Astrocyte (in vitro differentiated cells and primary cell): ENCODE measurements at regions not wholly inside any gene's neighbourhood (a gene's known extent, or its start where the extent isn't known, plus 50 kb on each side); places are given as distances from the start of the nearest gene placed in this dataset.

Experiments used
- DNase-seq: peaks from one replicate; pipeline ENCODE4 v3.0.0-alpha.2; 2010; ENCODE audit warnings: low read depth
- FAIRE-seq: peaks from 2 replicates; lab custom pipeline; 2011; peaks lifted over from hg19 to GRCh38; lab: Jason Lieb, UNC
- H2AFZ ChIP-seq: 2 replicates; pipeline ENCODE4 v1.6.0; 2012; ENCODE audit warnings: low read depth, low read length, inconsistent platforms
- H3K27ac ChIP-seq: 2 replicates; pipeline ENCODE4 v1.5.1; 2011; ENCODE audit warnings: low read depth, low read length, inconsistent platforms
- H3K27me3 ChIP-seq: 2 replicates; pipeline ENCODE4 v1.6.0; 2011; ENCODE audit warnings: low read length, inconsistent platforms; ENCODE audit not compliant: insufficient read depth
- H3K36me3 ChIP-seq: 2 replicates; pipeline ENCODE4 v1.5.1; 2011; ENCODE audit warnings: low read length, inconsistent platforms; ENCODE audit not compliant: insufficient read depth
- H3K4me1 ChIP-seq: 2 replicates; pipeline ENCODE4 v1.5.1; 2011; ENCODE audit warnings: low read length, inconsistent platforms; ENCODE audit not compliant: insufficient read depth
- H3K4me2 ChIP-seq: 2 replicates; pipeline ENCODE4 v1.6.0; 2012; ENCODE audit warnings: low read length, inconsistent platforms
- H3K4me3 ChIP-seq: 2 replicates; pipeline ENCODE4 v1.5.1; 2011; ENCODE audit warnings: low read depth, mild to moderate bottlenecking, low read length, inconsistent platforms; ENCODE audit not compliant: insufficient read depth
- H3K79me2 ChIP-seq: 2 replicates; pipeline ENCODE4 v1.6.0; 2012; ENCODE audit warnings: mild to moderate bottlenecking, low read length, inconsistent platforms; ENCODE audit not compliant: insufficient read depth
- H3K9ac ChIP-seq: 2 replicates; pipeline ENCODE4 v1.6.0; 2012; ENCODE audit warnings: mild to moderate bottlenecking, low read length, inconsistent platforms
- H3K9me3 ChIP-seq: 2 replicates; pipeline ENCODE4 v1.5.1; 2012; ENCODE audit warnings: low read depth, mild to moderate bottlenecking, low read length, inconsistent platforms; ENCODE audit not compliant: insufficient read depth
- H4K20me1 ChIP-seq: 2 replicates; pipeline ENCODE4 v1.6.0; 2012; ENCODE audit warnings: low read length, inconsistent platforms; ENCODE audit not compliant: insufficient read depth
- H3K27ac Mint-ChIP-seq: one replicate; pipeline ENCODE4 v1.8.0; 2021; ENCODE audit warnings: mild to moderate bottlenecking, mixed read lengths; ENCODE audit not compliant: unreplicated experiment
- H3K27me3 Mint-ChIP-seq: one replicate; pipeline ENCODE4 v1.8.0; 2021; ENCODE audit warnings: low read depth, mixed read lengths; ENCODE audit not compliant: unreplicated experiment
- H3K36me3 Mint-ChIP-seq: one replicate; pipeline ENCODE4 v1.8.0; 2021; ENCODE audit warnings: low read depth, mixed read lengths; ENCODE audit not compliant: unreplicated experiment
- H3K4me1 Mint-ChIP-seq: one replicate; pipeline ENCODE4 v1.8.0; 2021; ENCODE audit warnings: low read depth, mixed read lengths; ENCODE audit not compliant: unreplicated experiment
- H3K4me3 Mint-ChIP-seq: one replicate; pipeline ENCODE4 v1.8.0; 2021; ENCODE audit warnings: mild to moderate bottlenecking, moderate library complexity, mixed read lengths; ENCODE audit not compliant: unreplicated experiment
- H3K9me3 Mint-ChIP-seq: one replicate; pipeline ENCODE4 v1.8.0; 2021; ENCODE audit warnings: mild to moderate bottlenecking, mixed read lengths; ENCODE audit not compliant: unreplicated experiment
- EZH2 ChIP-seq: IDR thresholded peaks from 2 replicates; pipeline ENCODE4 v1.6.1; 2012; ENCODE audit warnings: mild to moderate bottlenecking, low read length, inconsistent platforms; ENCODE audit not compliant: insufficient read depth
- TF ChIP-seq, protein P1 (sequence below): IDR thresholded peaks from 2 replicates; pipeline ENCODE4 v1.5.1; 2011; ENCODE audit warnings: low read depth, mild to moderate bottlenecking, inconsistent platforms, low read length, moderate library complexity; ENCODE audit not compliant: insufficient read depth

DNA sequence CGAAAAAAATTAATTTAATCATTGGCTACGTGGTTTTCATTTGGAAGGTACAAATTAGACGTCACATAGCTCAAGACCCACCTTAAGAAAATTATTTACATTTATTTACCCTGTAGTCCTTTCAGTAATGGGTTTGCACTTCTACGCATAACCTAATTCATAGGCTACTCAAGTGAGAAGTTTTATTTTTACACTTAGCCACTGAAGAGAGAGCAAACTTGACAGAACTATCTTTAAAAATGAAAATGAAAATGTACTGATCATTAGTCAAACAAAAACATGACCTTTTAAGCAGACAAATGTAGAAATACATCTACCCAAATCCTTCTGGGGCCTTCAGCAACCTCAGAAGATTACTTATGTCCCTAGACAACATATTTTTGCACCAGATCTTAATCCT, 269.4 kb upstream of the TTC14 start:
- Mint-ChIP-seq H3K36me3 (no peaks in the 10 kb centered on the region), H3K27ac (no peak overlapping the region), H3K4me3 (no peak overlapping the region), H3K9me3 (no peaks in the 10 kb centered on the region), H3K27me3 (no peaks in the 10 kb centered on the region), H3K4me1 (no peaks in the 10 kb centered on the region)
- Histone ChIP-seq H3K27ac (no peak overlapping the region), H3K27me3 (no peaks in the 10 kb centered on the region), H3K4me3 (no peak overlapping the region), H3K36me3 (no peaks in the 10 kb centered on the region), H3K4me2 (no peak overlapping the region), H3K79me2 (no peaks in the 10 kb centered on the region), H4K20me1 (no peaks in the 10 kb centered on the region), H3K9me3 (no peaks in the 10 kb centered on the region), H2AFZ (no peak overlapping the region), H3K9ac (no peak overlapping the region), H3K4me1 (no peaks in the 10 kb centered on the region)
- DNase-seq = no peak
- TF ChIP-seq EZH2 = no peak
- TF ChIP-seq, protein P1, sequence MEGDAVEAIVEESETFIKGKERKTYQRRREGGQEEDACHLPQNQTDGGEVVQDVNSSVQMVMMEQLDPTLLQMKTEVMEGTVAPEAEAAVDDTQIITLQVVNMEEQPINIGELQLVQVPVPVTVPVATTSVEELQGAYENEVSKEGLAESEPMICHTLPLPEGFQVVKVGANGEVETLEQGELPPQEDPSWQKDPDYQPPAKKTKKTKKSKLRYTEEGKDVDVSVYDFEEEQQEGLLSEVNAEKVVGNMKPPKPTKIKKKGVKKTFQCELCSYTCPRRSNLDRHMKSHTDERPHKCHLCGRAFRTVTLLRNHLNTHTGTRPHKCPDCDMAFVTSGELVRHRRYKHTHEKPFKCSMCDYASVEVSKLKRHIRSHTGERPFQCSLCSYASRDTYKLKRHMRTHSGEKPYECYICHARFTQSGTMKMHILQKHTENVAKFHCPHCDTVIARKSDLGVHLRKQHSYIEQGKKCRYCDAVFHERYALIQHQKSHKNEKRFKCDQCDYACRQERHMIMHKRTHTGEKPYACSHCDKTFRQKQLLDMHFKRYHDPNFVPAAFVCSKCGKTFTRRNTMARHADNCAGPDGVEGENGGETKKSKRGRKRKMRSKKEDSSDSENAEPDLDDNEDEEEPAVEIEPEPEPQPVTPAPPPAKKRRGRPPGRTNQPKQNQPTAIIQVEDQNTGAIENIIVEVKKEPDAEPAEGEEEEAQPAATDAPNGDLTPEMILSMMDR = no peak
- FAIRE-seq = no peak

DNA sequence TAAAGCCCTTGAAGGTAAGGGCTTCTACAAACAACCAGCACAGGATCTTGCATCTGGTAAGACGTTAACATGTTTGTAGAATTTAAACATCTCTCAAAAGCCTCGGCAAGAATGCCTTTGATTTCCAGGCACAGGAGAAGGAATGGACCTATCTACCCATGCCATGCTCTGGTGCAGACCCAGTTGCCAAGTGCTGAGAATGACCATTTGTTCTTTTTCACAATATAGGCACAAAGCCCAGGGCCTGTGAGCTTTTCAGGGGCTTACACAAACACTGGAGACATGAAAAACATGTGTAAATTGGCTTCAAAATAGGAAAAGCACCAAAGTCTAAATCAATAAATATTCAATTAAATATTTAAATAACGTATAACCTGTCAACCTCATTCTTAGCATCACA, 266.9 kb upstream of the TTC14 start:
- Histone ChIP-seq H4K20me1 (no peaks in the 10 kb centered on the region), H3K36me3 (no peaks in the 10 kb centered on the region), H3K4me3 (no peak overlapping the region), H3K9me3 (no peaks in the 10 kb centered on the region), H3K4me2 (no peak overlapping the region), H3K79me2 (no peaks in the 10 kb centered on the region), H3K9ac (no peak overlapping the region), H3K4me1 (no peaks in the 10 kb centered on the region), H3K27ac (no peak overlapping the region), H3K27me3 (no peaks in the 10 kb centered on the region), H2AFZ (no peak overlapping the region)
- Mint-ChIP-seq H3K9me3 (no peaks in the 10 kb centered on the region), H3K27me3 (no peaks in the 10 kb centered on the region), H3K27ac (no peak overlapping the region), H3K36me3 (no peaks in the 10 kb centered on the region), H3K4me3 (no peak overlapping the region), H3K4me1 (no peaks in the 10 kb centered on the region)
- no peak for TF ChIP-seq EZH2
- TF ChIP-seq, protein P1 = no peak
- FAIRE-seq = no peak
- no peak for DNase-seq

DNA sequence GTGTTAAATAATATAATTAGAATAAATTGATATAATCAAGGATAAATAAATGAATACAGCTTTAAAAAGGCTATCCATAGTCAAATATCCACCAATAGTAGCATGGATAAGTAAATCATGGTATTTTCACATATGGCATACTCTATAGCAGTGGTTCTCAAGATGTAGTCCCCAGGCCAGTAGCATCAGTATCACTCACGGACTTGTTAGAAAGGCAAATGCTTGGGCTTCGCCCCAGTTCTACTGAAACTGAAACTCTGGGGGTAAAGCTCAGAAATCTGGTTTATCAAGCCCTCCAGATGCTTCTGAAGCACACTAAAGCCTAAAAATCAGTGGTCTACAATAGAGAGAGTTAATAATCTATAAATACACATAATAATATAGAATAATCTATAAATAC, 261.6 kb upstream of the TTC14 start:
- no peak overlapping the region for H2AFZ ChIP-seq
- no peak overlapping the region for H3K4me2 ChIP-seq
- H3K36me3 ChIP-seq = no peaks in the 10 kb centered on the region
- FAIRE-seq (no peak), DNase-seq (no peak)
- Mint-ChIP-seq H3K4me3 (no peak overlapping the region), H3K4me1 (no peaks in the 10 kb centered on the region), H3K9me3 (no peaks in the 10 kb centered on the region), H3K27me3 (no peaks in the 10 kb centered on the region), H3K27ac (no peak overlapping the region), H3K36me3 (no peaks in the 10 kb centered on the region)
- no peaks in the 10 kb centered on the region for H4K20me1 ChIP-seq
- no peaks in the 10 kb centered on the region for H3K4me1 ChIP-seq
- TF ChIP-seq, protein P1 = no peak
- TF ChIP-seq EZH2 = no peak
- no peaks in the 10 kb centered on the region for H3K79me2 ChIP-seq
- H3K27me3 ChIP-seq = no peaks in the 10 kb centered on the region
- H3K27ac ChIP-seq = no peak overlapping the region
- H3K9me3 ChIP-seq = no peaks in the 10 kb centered on the region
- H3K4me3 ChIP-seq = no peak overlapping the region
- no peak overlapping the region for H3K9ac ChIP-seq
